ENCODE measurements at regions not wholly inside any gene's neighbourhood (a gene's known extent, or its start where the extent isn't known, plus 50 kb on each side); places are given as distances from the start of the nearest gene placed in this dataset.

GRCh38 chr2:125837128-125837527 lies 818.8 kb upstream of the GYPC start:
- no peaks in the 10 kb centered on the region for H3K79me1 ChIP-seq (replicated peaks; ENCODE audit: low read length, poor library complexity, severe bottlenecking)
- H3K14ac ChIP-seq (ENCODE audit: low read length in 2 of 2), result no peak overlapping the region
- H4K91ac ChIP-seq (ENCODE audit: low read length), result no peak overlapping the region
- H2AFZ ChIP-seq (ENCODE audit: low read depth, low read length), result no peak overlapping the region
- no peak overlapping the region for H3K4ac ChIP-seq (ENCODE audit: low read depth in 1 of 2, low read length in 2 of 2)
- no peak for DNase-seq
- WGBS, result 100% methylated on average over 1 of the region's 3 CpGs
- H3K27me3 ChIP-seq (ENCODE audit: control insufficient read depth in 1 of 2, insufficient read depth in 1 of 2, low read length in 2 of 2), result no peaks in the 10 kb centered on the region
- H3K27ac ChIP-seq (ENCODE audit: low read length, poor library complexity, severe bottlenecking), result no peak overlapping the region
- H2BK15ac ChIP-seq (ENCODE audit: low read depth, poor library complexity, severe bottlenecking), result no peak overlapping the region
- no peak overlapping the region for H3K4me3 ChIP-seq (ENCODE audit: insufficient read depth in 1 of 2, low read depth in 1 of 2, low read length in 2 of 2)
- peaks cover 16% of the 10 kb centered on the region for H3K9me3 ChIP-seq (ENCODE audit: control insufficient read depth, low read length)
- no peak overlapping the region for H2BK5ac ChIP-seq (ENCODE audit: low read depth, low read length, poor library complexity, severe bottlenecking)
- no peak overlapping the region for H3K9ac ChIP-seq (ENCODE audit: low read length)
- no peak overlapping the region for H4K8ac ChIP-seq (ENCODE audit: low read length)
- H3K23ac ChIP-seq (ENCODE audit: low read length in 2 of 2), result no peak overlapping the region
- no peak overlapping the region for H3K4me2 ChIP-seq (ENCODE audit: low read length, poor library complexity, severe bottlenecking)
- no peak overlapping the region for H2BK120ac ChIP-seq (ENCODE audit: low read depth, low read length)
- H3K4me1 ChIP-seq (ENCODE audit: control insufficient read depth, insufficient read depth, low read depth, low read length), result no peaks in the 10 kb centered on the region
- H3K18ac ChIP-seq (ENCODE audit: low read depth in 1 of 2, low read length in 2 of 2), result no peak overlapping the region
- H2BK12ac ChIP-seq (ENCODE audit: low read length in 2 of 2), result no peak overlapping the region
- H2AK5ac ChIP-seq (ENCODE audit: low read length, severe bottlenecking), result no peak overlapping the region
- H3K36me3 ChIP-seq (ENCODE audit: control insufficient read depth in 1 of 2, insufficient read depth in 2 of 2, low read depth in 1 of 2, low read length in 2 of 2), result no peaks in the 10 kb centered on the region

GRCh38 chr2:125837611-125838010 lies 818.3 kb upstream of the GYPC start:
- Histone ChIP-seq H3K27ac (ENCODE audit: low read length, poor library complexity, severe bottlenecking) (no peak overlapping the region), H3K14ac (ENCODE audit: low read length in 2 of 2) (no peak overlapping the region), H2BK120ac (ENCODE audit: low read depth, low read length) (no peak overlapping the region), H3K18ac (ENCODE audit: low read depth in 1 of 2, low read length in 2 of 2) (no peak overlapping the region), H3K36me3 (ENCODE audit: control insufficient read depth in 1 of 2, insufficient read depth in 2 of 2, low read depth in 1 of 2, low read length in 2 of 2) (no peaks in the 10 kb centered on the region), H4K91ac (ENCODE audit: low read length) (no peak overlapping the region), H3K4me3 (ENCODE audit: insufficient read depth in 1 of 2, low read depth in 1 of 2, low read length in 2 of 2) (no peak overlapping the region), H4K8ac (ENCODE audit: low read length) (no peak overlapping the region), H3K4me2 (ENCODE audit: low read length, poor library complexity, severe bottlenecking) (no peak overlapping the region), H3K9me3 (ENCODE audit: control insufficient read depth, low read length) (peaks cover 11% of the 10 kb centered on the region), H3K9ac (ENCODE audit: low read length) (no peak overlapping the region), H2AFZ (ENCODE audit: low read depth, low read length) (no peak overlapping the region), H2AK5ac (ENCODE audit: low read length, severe bottlenecking) (no peak overlapping the region), H3K4me1 (ENCODE audit: control insufficient read depth, insufficient read depth, low read depth, low read length) (no peaks in the 10 kb centered on the region), H2BK15ac (ENCODE audit: low read depth, poor library complexity, severe bottlenecking) (no peak overlapping the region), H3K4ac (ENCODE audit: low read depth in 1 of 2, low read length in 2 of 2) (no peak overlapping the region), H2BK5ac (ENCODE audit: low read depth, low read length, poor library complexity, severe bottlenecking) (no peak overlapping the region), H3K27me3 (ENCODE audit: control insufficient read depth in 1 of 2, insufficient read depth in 1 of 2, low read length in 2 of 2) (no peaks in the 10 kb centered on the region), H2BK12ac (ENCODE audit: low read length in 2 of 2) (no peak overlapping the region), H3K79me1 (replicated peaks; ENCODE audit: low read length, poor library complexity, severe bottlenecking) (no peaks in the 10 kb centered on the region), H3K23ac (ENCODE audit: low read length in 2 of 2) (no peak overlapping the region)
- 81% methylated on average over 5 of the region's 5 CpGs for WGBS
- DNase-seq, result no peak

GRCh38 chr2:125839945-125840344 lies 816.0 kb upstream of the GYPC start:
- no peaks in the 10 kb centered on the region for H3K79me1 ChIP-seq (replicated peaks; ENCODE audit: low read length, poor library complexity, severe bottlenecking)
- no peak overlapping the region for H2AK5ac ChIP-seq (ENCODE audit: low read length, severe bottlenecking)
- no peak overlapping the region for H2BK120ac ChIP-seq (ENCODE audit: low read depth, low read length)
- H2BK12ac ChIP-seq (ENCODE audit: low read length in 2 of 2), result no peak overlapping the region
- no peak overlapping the region for H3K23ac ChIP-seq (ENCODE audit: low read length in 2 of 2)
- H3K27ac ChIP-seq (ENCODE audit: low read length, poor library complexity, severe bottlenecking), result no peak overlapping the region
- no peak overlapping the region for H4K8ac ChIP-seq (ENCODE audit: low read length)
- H3K18ac ChIP-seq (ENCODE audit: low read depth in 1 of 2, low read length in 2 of 2), result no peak overlapping the region
- no peak overlapping the region for H4K91ac ChIP-seq (ENCODE audit: low read length)
- H3K36me3 ChIP-seq (ENCODE audit: control insufficient read depth in 1 of 2, insufficient read depth in 2 of 2, low read depth in 1 of 2, low read length in 2 of 2), result no peaks in the 10 kb centered on the region
- no peak overlapping the region for H3K4ac ChIP-seq (ENCODE audit: low read depth in 1 of 2, low read length in 2 of 2)
- no peak overlapping the region for H3K4me3 ChIP-seq (ENCODE audit: insufficient read depth in 1 of 2, low read depth in 1 of 2, low read length in 2 of 2)
- no peaks in the 10 kb centered on the region for H3K4me1 ChIP-seq (ENCODE audit: control insufficient read depth, insufficient read depth, low read depth, low read length)
- H3K9ac ChIP-seq (ENCODE audit: low read length), result no peak overlapping the region
- no peak overlapping the region for H2AFZ ChIP-seq (ENCODE audit: low read depth, low read length)
- no peaks in the 10 kb centered on the region for H3K27me3 ChIP-seq (ENCODE audit: control insufficient read depth in 1 of 2, insufficient read depth in 1 of 2, low read length in 2 of 2)
- no peak overlapping the region for H3K14ac ChIP-seq (ENCODE audit: low read length in 2 of 2)
- H3K9me3 ChIP-seq (ENCODE audit: control insufficient read depth, low read length), result peaks cover 4% of the 10 kb centered on the region
- no peak overlapping the region for H2BK15ac ChIP-seq (ENCODE audit: low read depth, poor library complexity, severe bottlenecking)
- H2BK5ac ChIP-seq (ENCODE audit: low read depth, low read length, poor library complexity, severe bottlenecking), result no peak overlapping the region
- DNase-seq, result no peak
- H3K4me2 ChIP-seq (ENCODE audit: low read length, poor library complexity, severe bottlenecking), result no peak overlapping the region

- no peak overlapping the region for H2BK15ac ChIP-seq (ENCODE audit: low read depth, poor library complexity, severe bottlenecking)
- H4K8ac ChIP-seq (ENCODE audit: low read length), result no peak overlapping the region
- no peak overlapping the region for H3K9ac ChIP-seq (ENCODE audit: low read length)
- no peak overlapping the region for H2AK5ac ChIP-seq (ENCODE audit: low read length, severe bottlenecking)
- H3K27ac ChIP-seq (ENCODE audit: low read length, poor library complexity, severe bottlenecking), result no peak overlapping the region
- no peak overlapping the region for H3K23ac ChIP-seq (ENCODE audit: low read length in 2 of 2)
- H3K4me3 ChIP-seq (ENCODE audit: insufficient read depth in 1 of 2, low read depth in 1 of 2, low read length in 2 of 2), result no peak overlapping the region
- H2BK5ac ChIP-seq (ENCODE audit: low read depth, low read length, poor library complexity, severe bottlenecking), result no peak overlapping the region
- H3K4ac ChIP-seq (ENCODE audit: low read depth in 1 of 2, low read length in 2 of 2), result no peak overlapping the region
- H3K9me3 ChIP-seq (ENCODE audit: control insufficient read depth, low read length), result peaks cover 4% of the 10 kb centered on the region
- no peak overlapping the region for H2BK120ac ChIP-seq (ENCODE audit: low read depth, low read length)
- no peaks in the 10 kb centered on the region for H3K27me3 ChIP-seq (ENCODE audit: control insufficient read depth in 1 of 2, insufficient read depth in 1 of 2, low read length in 2 of 2)
- no peak overlapping the region for H2BK12ac ChIP-seq (ENCODE audit: low read length in 2 of 2)
- H3K18ac ChIP-seq (ENCODE audit: low read depth in 1 of 2, low read length in 2 of 2), result no peak overlapping the region
- H3K79me1 ChIP-seq (replicated peaks; ENCODE audit: low read length, poor library complexity, severe bottlenecking), result no peaks in the 10 kb centered on the region
- H3K14ac ChIP-seq (ENCODE audit: low read length in 2 of 2), result no peak overlapping the region
- DNase-seq, result no peak
- no peak overlapping the region for H2AFZ ChIP-seq (ENCODE audit: low read depth, low read length)
- no peaks in the 10 kb centered on the region for H3K4me1 ChIP-seq (ENCODE audit: control insufficient read depth, insufficient read depth, low read depth, low read length)
- H3K4me2 ChIP-seq (ENCODE audit: low read length, poor library complexity, severe bottlenecking), result no peak overlapping the region
- no CpG with 5 or more reads among the region's 1 CpG for WGBS
- no peaks in the 10 kb centered on the region for H3K36me3 ChIP-seq (ENCODE audit: control insufficient read depth in 1 of 2, insufficient read depth in 2 of 2, low read depth in 1 of 2, low read length in 2 of 2)
- H4K91ac ChIP-seq (ENCODE audit: low read length), result no peak overlapping the region
Observed at GRCh38 chr2:125842041-125842440, 813.9 kb upstream of the GYPC start.
